ENCODE measurements at regions not wholly inside any gene's neighbourhood (a gene's known extent, or its start where the extent isn't known, plus 50 kb on each side); places are given as distances from the start of the nearest gene placed in this dataset.

- no peaks in the 10 kb centered on the region for H3K27me3 ChIP-seq (ENCODE audit: insufficient read depth, low read depth)
- H3K79me2 ChIP-seq (ENCODE audit: insufficient read depth, low read depth), result no peaks in the 10 kb centered on the region
- no peak overlapping the region for H3K27ac ChIP-seq
- H3K36me3 ChIP-seq (ENCODE audit: insufficient read depth), result no peaks in the 10 kb centered on the region
- no peaks in the 10 kb centered on the region for H4K20me1 ChIP-seq (ENCODE audit: insufficient read depth)
- TF ChIP-seq, protein P1, sequence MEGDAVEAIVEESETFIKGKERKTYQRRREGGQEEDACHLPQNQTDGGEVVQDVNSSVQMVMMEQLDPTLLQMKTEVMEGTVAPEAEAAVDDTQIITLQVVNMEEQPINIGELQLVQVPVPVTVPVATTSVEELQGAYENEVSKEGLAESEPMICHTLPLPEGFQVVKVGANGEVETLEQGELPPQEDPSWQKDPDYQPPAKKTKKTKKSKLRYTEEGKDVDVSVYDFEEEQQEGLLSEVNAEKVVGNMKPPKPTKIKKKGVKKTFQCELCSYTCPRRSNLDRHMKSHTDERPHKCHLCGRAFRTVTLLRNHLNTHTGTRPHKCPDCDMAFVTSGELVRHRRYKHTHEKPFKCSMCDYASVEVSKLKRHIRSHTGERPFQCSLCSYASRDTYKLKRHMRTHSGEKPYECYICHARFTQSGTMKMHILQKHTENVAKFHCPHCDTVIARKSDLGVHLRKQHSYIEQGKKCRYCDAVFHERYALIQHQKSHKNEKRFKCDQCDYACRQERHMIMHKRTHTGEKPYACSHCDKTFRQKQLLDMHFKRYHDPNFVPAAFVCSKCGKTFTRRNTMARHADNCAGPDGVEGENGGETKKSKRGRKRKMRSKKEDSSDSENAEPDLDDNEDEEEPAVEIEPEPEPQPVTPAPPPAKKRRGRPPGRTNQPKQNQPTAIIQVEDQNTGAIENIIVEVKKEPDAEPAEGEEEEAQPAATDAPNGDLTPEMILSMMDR (conservative IDR thresholded peaks at IDR 0.05; ENCODE audit: low read depth, low read length), result no peak
- H3K4me2 ChIP-seq, result no peak overlapping the region
- no peak overlapping the region for H3K9ac ChIP-seq
- no peak overlapping the region for H3K4me3 ChIP-seq (IDR thresholded peaks at IDR 0.05; ENCODE audit: insufficient read depth, low read depth, low read length)
- H3K4me1 ChIP-seq (ENCODE audit: low read depth, poor library complexity, severe bottlenecking), result no peaks in the 10 kb centered on the region
- H2AFZ ChIP-seq (ENCODE audit: low read depth), result no peak overlapping the region
Observed at GRCh38 chr16:54375071-54375470, 88.5 kb upstream of the IRX3 start.

- Histone ChIP-seq H3K27ac (no peak overlapping the region), H3K27me3 (ENCODE audit: insufficient read depth, low read depth) (no peaks in the 10 kb centered on the region), H3K4me3 (IDR thresholded peaks at IDR 0.05; ENCODE audit: insufficient read depth, low read depth, low read length) (no peak overlapping the region), H3K79me2 (ENCODE audit: insufficient read depth, low read depth) (no peaks in the 10 kb centered on the region), H3K9ac (no peak overlapping the region), H4K20me1 (ENCODE audit: insufficient read depth) (no peaks in the 10 kb centered on the region), H3K36me3 (ENCODE audit: insufficient read depth) (no peaks in the 10 kb centered on the region), H3K4me1 (ENCODE audit: low read depth, poor library complexity, severe bottlenecking) (no peaks in the 10 kb centered on the region), H2AFZ (ENCODE audit: low read depth) (no peak overlapping the region), H3K4me2 (no peak overlapping the region)
- TF ChIP-seq, protein P1 (conservative IDR thresholded peaks at IDR 0.05; ENCODE audit: low read depth, low read length), result no peak
Observed at GRCh38 chr16:54373534-54374520, 87.2 kb upstream of the IRX3 start.

DNA sequence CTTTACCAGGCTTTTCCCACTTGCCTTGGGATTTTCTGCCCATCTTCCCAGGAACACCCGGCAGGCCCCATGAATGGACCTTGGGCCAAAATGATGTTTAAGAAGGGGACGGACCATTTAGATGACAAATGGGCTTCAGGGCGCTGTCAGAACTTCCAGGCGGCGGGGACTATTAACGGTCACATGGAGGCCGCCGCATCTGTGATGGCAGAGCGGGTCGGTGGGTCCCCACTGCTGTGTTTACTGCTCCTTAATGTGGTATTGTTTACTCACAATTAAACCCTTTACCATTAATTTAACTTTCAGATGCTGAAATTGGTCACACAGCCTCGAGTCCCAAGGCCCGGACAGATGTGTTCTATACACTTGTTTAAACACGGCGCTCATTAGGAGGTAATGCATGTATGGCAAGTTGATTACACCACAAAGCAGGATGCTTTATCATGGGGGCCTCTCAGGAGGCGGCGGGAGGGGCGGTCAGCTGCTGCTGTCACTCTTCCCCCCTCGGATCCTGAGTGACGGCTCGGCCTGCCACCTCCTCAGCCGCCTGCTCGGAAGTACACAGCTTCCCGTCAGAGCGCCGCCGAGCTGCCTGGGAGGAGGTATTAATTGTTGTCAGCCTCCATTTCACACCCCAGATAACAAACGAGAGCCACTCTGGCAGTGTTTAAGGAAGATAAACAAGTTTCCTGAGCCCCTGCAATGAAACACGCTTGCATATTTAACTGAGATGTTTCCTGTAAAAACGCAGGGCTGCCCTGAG, 83.9 kb upstream of the IRX3 start:
- no peak overlapping the region for H2AFZ ChIP-seq (ENCODE audit: low read depth)
- H4K20me1 ChIP-seq (ENCODE audit: insufficient read depth), result no peaks in the 10 kb centered on the region
- H3K4me2 ChIP-seq, result no peak overlapping the region

DNA sequence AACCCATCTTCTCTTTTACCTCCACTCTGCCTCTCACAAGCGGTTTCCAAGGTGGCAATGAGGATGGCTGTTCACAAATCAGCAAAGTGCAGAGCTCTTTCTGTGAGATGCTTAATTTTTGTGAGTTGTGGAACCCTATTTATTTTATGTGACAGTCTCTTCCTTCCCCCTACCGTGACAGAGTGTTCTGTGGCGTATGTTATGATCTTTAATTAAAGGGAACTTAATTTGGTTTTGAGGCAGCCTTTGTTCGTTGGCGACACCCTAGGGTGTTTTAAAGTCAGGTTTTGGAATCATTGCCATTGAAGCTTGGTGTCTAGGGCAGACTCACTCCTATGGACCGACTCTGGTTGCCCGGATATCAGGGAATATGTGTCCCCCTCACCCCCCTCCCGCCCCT, 83.3 kb upstream of the IRX3 start:
- H3K4me1 ChIP-seq (ENCODE audit: low read depth, poor library complexity, severe bottlenecking), result no peaks in the 10 kb centered on the region
- H3K4me2 ChIP-seq, result no peak overlapping the region
- TF ChIP-seq, protein P1 (conservative IDR thresholded peaks at IDR 0.05; ENCODE audit: low read depth, low read length), result no peak
- no peak overlapping the region for H3K4me3 ChIP-seq (IDR thresholded peaks at IDR 0.05; ENCODE audit: insufficient read depth, low read depth, low read length)
- H3K9ac ChIP-seq, result no peak overlapping the region
- H3K27ac ChIP-seq, result no peak overlapping the region
- no peaks in the 10 kb centered on the region for H3K27me3 ChIP-seq (ENCODE audit: insufficient read depth, low read depth)
- no peaks in the 10 kb centered on the region for H3K79me2 ChIP-seq (ENCODE audit: insufficient read depth, low read depth)
- no peaks in the 10 kb centered on the region for H4K20me1 ChIP-seq (ENCODE audit: insufficient read depth)
- H3K36me3 ChIP-seq (ENCODE audit: insufficient read depth), result no peaks in the 10 kb centered on the region
- no peak overlapping the region for H2AFZ ChIP-seq (ENCODE audit: low read depth)

More for the DNA sequence above, 83.9 kb upstream of the IRX3 start:
- no peak overlapping the region for H3K27ac ChIP-seq
- H3K36me3 ChIP-seq (ENCODE audit: insufficient read depth), result no peaks in the 10 kb centered on the region
- no peak overlapping the region for H3K9ac ChIP-seq
- no peaks in the 10 kb centered on the region for H3K27me3 ChIP-seq (ENCODE audit: insufficient read depth, low read depth)
- TF ChIP-seq, protein P1 (conservative IDR thresholded peaks at IDR 0.05; ENCODE audit: low read depth, low read length), result no peak
- no peaks in the 10 kb centered on the region for H3K4me1 ChIP-seq (ENCODE audit: low read depth, poor library complexity, severe bottlenecking)
- no peak overlapping the region for H3K4me3 ChIP-seq (IDR thresholded peaks at IDR 0.05; ENCODE audit: insufficient read depth, low read depth, low read length)
- H3K79me2 ChIP-seq (ENCODE audit: insufficient read depth, low read depth), result no peaks in the 10 kb centered on the region
